ENCODE measurements at regions not wholly inside any gene's neighbourhood (a gene's known extent, or its start where the extent isn't known, plus 50 kb on each side); places are given as distances from the start of the nearest gene placed in this dataset.

DNA sequence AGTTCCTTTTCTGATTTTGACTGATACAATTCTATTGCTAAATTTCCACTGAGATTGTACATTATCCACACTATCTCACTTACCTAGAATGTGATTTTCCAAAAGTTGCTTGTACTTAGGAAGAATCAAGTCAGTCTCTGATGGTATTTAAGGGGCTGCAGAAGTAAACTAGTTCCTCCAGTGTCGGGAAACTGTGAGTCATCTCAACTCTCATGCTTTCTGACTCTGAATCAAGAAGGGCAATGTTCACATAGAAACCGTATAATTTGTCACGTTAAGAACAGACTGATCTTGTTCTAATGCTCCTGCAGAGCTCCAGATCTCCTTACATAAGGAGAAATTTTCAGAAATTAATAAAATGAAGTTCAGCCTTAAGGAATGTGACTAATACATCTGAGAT lies 369.3 kb downstream of the KLF5 start:
- intact Hi-C loops (cut with micrococcal nuclease; ENCODE audit: unreplicated experiment), result no loop called here
- CTCF ChIA-PET, result no interaction called here
- DNase-seq, result no peak
- H3K27me3 ChIP-seq (replicated peaks; ENCODE audit: control insufficient read depth, insufficient read depth, low read length), result no peaks in the 10 kb centered on the region; the same call in 1 of the 2 replicates
- H3K27ac Mint-ChIP-seq (ENCODE audit: unreplicated experiment), result no peak overlapping the region
- peaks cover 16% of the 10 kb centered on the region; the same call in 1 of the 2 replicates for H3K4me1 ChIP-seq
- H3K36me3 Mint-ChIP-seq (ENCODE audit: insufficient read depth, unreplicated experiment), result no peaks in the 10 kb centered on the region
- H3K9me3 ChIP-seq, result no peaks in the 10 kb centered on the region
- BruUV-seq (replicated peaks), result no TSS peak
- peaks cover 48% of the 10 kb centered on the region for H3K9me3 Mint-ChIP-seq (ENCODE audit: unreplicated experiment)
- no peak for TF ChIP-seq CTCF (IDR thresholded peaks at IDR 0.05; ENCODE audit: insufficient read depth in 1 of 2, low read depth in 1 of 2, low read length in 1 of 2, severe bottlenecking in 1 of 2, unreplicated experiment in 1 of 2)
- no peaks in the 10 kb centered on the region for H3K27me3 Mint-ChIP-seq (ENCODE audit: insufficient read depth, unreplicated experiment)
- POLR2A ChIA-PET, result no interaction called here
- H3K4me3 Mint-ChIP-seq (ENCODE audit: unreplicated experiment), result no peak overlapping the region
- no peak overlapping the region for H3K4me3 ChIP-seq (ENCODE audit: low read depth, low read length)
- H3K4me1 Mint-ChIP-seq (ENCODE audit: low read depth, unreplicated experiment), result peaks cover 7% of the 10 kb centered on the region
- no peaks in the 10 kb centered on the region for H3K36me3 ChIP-seq (ENCODE audit: control insufficient read depth, insufficient read depth, low read length)

- CTCF ChIA-PET, result no interaction called here
- Histone ChIP-seq H3K4me1 (peaks cover 4% of the 10 kb centered on the region; the same call in 1 of the 2 replicates), H3K9me3 (no peaks in the 10 kb centered on the region), H3K27me3 (replicated peaks; ENCODE audit: control insufficient read depth, insufficient read depth, low read length) (no peaks in the 10 kb centered on the region), H3K36me3 (ENCODE audit: control insufficient read depth, insufficient read depth, low read length) (no peaks in the 10 kb centered on the region), H3K4me3 (ENCODE audit: low read depth, low read length) (no peak overlapping the region)
- no peak for DNase-seq
- no peaks in the 10 kb centered on the region for H3K36me3 Mint-ChIP-seq (ENCODE audit: insufficient read depth, unreplicated experiment)
- no peak overlapping the region for H3K4me3 Mint-ChIP-seq (ENCODE audit: unreplicated experiment)
- H3K27me3 Mint-ChIP-seq (ENCODE audit: insufficient read depth, unreplicated experiment), result no peaks in the 10 kb centered on the region
- peaks cover 16% of the 10 kb centered on the region for H3K9me3 Mint-ChIP-seq (ENCODE audit: unreplicated experiment)
- intact Hi-C loops (cut with micrococcal nuclease; ENCODE audit: unreplicated experiment), result no loop called here
- BruUV-seq (replicated peaks), result no TSS peak
- TF ChIP-seq CTCF (IDR thresholded peaks at IDR 0.05; ENCODE audit: insufficient read depth in 1 of 2, low read depth in 1 of 2, low read length in 1 of 2, severe bottlenecking in 1 of 2, unreplicated experiment in 1 of 2), result no peak
- H3K4me1 Mint-ChIP-seq (ENCODE audit: low read depth, unreplicated experiment), result no peaks in the 10 kb centered on the region
- H3K27ac Mint-ChIP-seq (ENCODE audit: unreplicated experiment), result no peak overlapping the region
- POLR2A ChIA-PET, result no interaction called here
These were observed 364.2 kb downstream of the KLF5 start for GRCh38 chr13:73422973-73423372.

GRCh38 chr13:73421310-73421912 lies 362.6 kb downstream of the KLF5 start:
- peaks cover 9% of the 10 kb centered on the region for H3K9me3 Mint-ChIP-seq (ENCODE audit: unreplicated experiment)
- no peak overlapping the region for H3K27ac Mint-ChIP-seq (ENCODE audit: unreplicated experiment)
- Histone ChIP-seq H3K4me3 (ENCODE audit: low read depth, low read length) (no peak overlapping the region), H3K4me1 (no peaks in the 10 kb centered on the region; the same call in 1 of the 2 replicates), H3K36me3 (ENCODE audit: control insufficient read depth, insufficient read depth, low read length) (no peaks in the 10 kb centered on the region), H3K9me3 (no peaks in the 10 kb centered on the region), H3K27me3 (replicated peaks; ENCODE audit: control insufficient read depth, insufficient read depth, low read length) (no peaks in the 10 kb centered on the region)
- no peaks in the 10 kb centered on the region for H3K27me3 Mint-ChIP-seq (ENCODE audit: insufficient read depth, unreplicated experiment)
- no peak for TF ChIP-seq CTCF (IDR thresholded peaks at IDR 0.05; ENCODE audit: insufficient read depth in 1 of 2, low read depth in 1 of 2, low read length in 1 of 2, severe bottlenecking in 1 of 2, unreplicated experiment in 1 of 2)
- CTCF ChIA-PET, result no interaction called here
- H3K4me3 Mint-ChIP-seq (ENCODE audit: unreplicated experiment), result no peak overlapping the region
- POLR2A ChIA-PET, result no interaction called here
- intact Hi-C loops (cut with micrococcal nuclease; ENCODE audit: unreplicated experiment), result no loop called here
- DNase-seq, result no peak
- no TSS peak for BruUV-seq (replicated peaks)
- peaks cover 8% of the 10 kb centered on the region for H3K36me3 Mint-ChIP-seq (ENCODE audit: insufficient read depth, unreplicated experiment)
- H3K4me1 Mint-ChIP-seq (ENCODE audit: low read depth, unreplicated experiment), result peaks cover under 1% of the 10 kb centered on the region

Measured in Caco-2 (cell line).